A673 (cell line): ENCODE measurements at regions not wholly inside any gene's neighbourhood (a gene's known extent, or its start where the extent isn't known, plus 50 kb on each side); places are given as distances from the start of the nearest gene placed in this dataset.

Source experiments
- BruUV-seq: library from RNA; stranded (reverse); fragments of 400-500 nt; replicated peaks from 2 replicates; lab custom pipeline; 2021; lab: Mats Ljungman, UMichigan
- CTCF ChIA-PET: fragments of 300-600 bp; sonication (Branson Sonifier 250); formaldehyde crosslinking; loops from one replicate; lab custom pipeline; 2022; ENCODE audit warnings: antibody characterized with exemption; lab: Charles Lee
- POLR2A ChIA-PET: fragments of 300-600 bp; sonication (Branson Sonifier 250); formaldehyde crosslinking; loops from one replicate; lab custom pipeline; 2022; ENCODE audit warnings: antibody characterized with exemption; ENCODE audit not compliant: low non-redundant PET; lab: Charles Lee
- DNase-seq: peaks from one replicate; pipeline ENCODE4 v3.0.0-alpha.2; 2015; ENCODE audit warnings: low spot score
- H3K27ac ChIP-seq: fragments of 200-600 bp; sonication (generic); 2 replicates; pipeline ENCODE4 v1.5.1; 2016; ENCODE audit warnings: mixed run types, low read depth, mild to moderate bottlenecking, mixed read lengths, antibody characterized with exemption, low read length; ENCODE audit not compliant: poor library complexity, severe bottlenecking
- H3K27me3 ChIP-seq: fragments of 200-600 bp; sonication (generic); replicated peaks from 2 replicates; pipeline ENCODE4 v1.6.1; 2017; ENCODE audit warnings: mixed run types, low read depth, mild to moderate bottlenecking, mixed read lengths, antibody characterized with exemption, low read length; ENCODE audit not compliant: insufficient read depth, poor library complexity
- H3K36me3 ChIP-seq: fragments of 200-600 bp; sonication (generic); 2 replicates; pipeline ENCODE4 v1.6.1; 2016; ENCODE audit warnings: mixed run types, mild to moderate bottlenecking, mixed read lengths, antibody characterized with exemption, low read length; ENCODE audit not compliant: insufficient read depth, poor library complexity, severe bottlenecking
- H3K4me1 ChIP-seq: fragments of 200-600 bp; sonication (generic); 2 replicates; pipeline ENCODE4 v1.6.1; 2017; ENCODE audit warnings: mixed run types, mild to moderate bottlenecking, mixed read lengths, antibody characterized with exemption, low read length; ENCODE audit not compliant: insufficient read depth, poor library complexity, severe bottlenecking
- H3K4me3 ChIP-seq: fragments of 200-600 bp; sonication (generic); 2 replicates; pipeline ENCODE4 v1.5.1; 2016; ENCODE audit warnings: low read depth, mixed run types, mild to moderate bottlenecking, mixed read lengths, low read length; ENCODE audit not compliant: poor library complexity, severe bottlenecking
- H3K9me3 ChIP-seq: fragments of 200-600 bp; sonication (generic); 2 replicates; pipeline ENCODE4 v1.6.1; 2016; ENCODE audit warnings: mixed run types, low read depth, mild to moderate bottlenecking, mixed read lengths, antibody characterized with exemption, low read length; ENCODE audit not compliant: poor library complexity, severe bottlenecking
- CTCF ChIP-seq: fragments of 300-800, 200-600 bp; sonication (generic); conservative IDR thresholded peaks from 2 replicates; pipeline ENCODE4 v1.5.1; 2017; ENCODE audit warnings: low read depth, mild to moderate bottlenecking, antibody characterized with exemption, low read length, moderate library complexity, mixed read lengths
- EZH2 ChIP-seq: fragments of 200-600 bp; sonication (generic); IDR thresholded peaks from 2 replicates; pipeline ENCODE4 v1.6.1; 2017; ENCODE audit warnings: borderline replicate concordance, low read depth, mild to moderate bottlenecking, mixed read lengths, antibody characterized with exemption, low read length; ENCODE audit not compliant: poor library complexity, severe bottlenecking
- intact Hi-C: fragments of 100-400 bp; cut with micrococcal nuclease; formaldehyde crosslinking; loops from one replicate; pipeline ENCODE4 v1.10.0; 2022; ENCODE audit not compliant: unreplicated experiment

GRCh38 chr17:69969897-69970296 is 105.1 kb upstream of the KCNJ16 start:
- ChIA-PET POLR2A (interaction anchor here (0.5 kb wide), 1 partner anchor 263 kb away, joined by 3 read pairs; no protein-coding TSS in a partner anchor), CTCF (no interaction called here)
- H3K4me1 ChIP-seq = no peaks in the 10 kb centered on the region
- H3K36me3 ChIP-seq = no peaks in the 10 kb centered on the region
- H3K27me3 ChIP-seq = peaks cover 2% of the 10 kb centered on the region
- H3K9me3 ChIP-seq = no peaks in the 10 kb centered on the region
- intact Hi-C loops = no loop called here
- H3K27ac ChIP-seq = no peak overlapping the region
- TF ChIP-seq CTCF = no peak
- TF ChIP-seq EZH2 = no peak
- BruUV-seq = no TSS peak
- DNase-seq = no peak
- no peak overlapping the region for H3K4me3 ChIP-seq

- no peak overlapping the region for H3K4me3 ChIP-seq
- no peak for DNase-seq
- H3K27ac ChIP-seq = no peak overlapping the region
- H3K4me1 ChIP-seq = no peaks in the 10 kb centered on the region
- BruUV-seq = no TSS peak
- ChIA-PET POLR2A (no interaction called here), CTCF (no interaction called here)
- H3K27me3 ChIP-seq = peaks cover 2% of the 10 kb centered on the region
- intact Hi-C loops = no loop called here
- TF ChIP-seq EZH2 (no peak), CTCF (no peak)
- no peaks in the 10 kb centered on the region for H3K36me3 ChIP-seq
- H3K9me3 ChIP-seq = no peaks in the 10 kb centered on the region
Observed at GRCh38 chr17:69972251-69972650, 102.8 kb upstream of the KCNJ16 start.

GRCh38 chr17:69975808-69976207 is 99.2 kb upstream of the KCNJ16 start:
- TF ChIP-seq CTCF (no peak), EZH2 (no peak)
- Histone ChIP-seq H3K9me3 (no peaks in the 10 kb centered on the region), H3K4me1 (no peaks in the 10 kb centered on the region), H3K4me3 (no peak overlapping the region), H3K36me3 (no peaks in the 10 kb centered on the region), H3K27ac (no peak overlapping the region), H3K27me3 (peaks cover 4% of the 10 kb centered on the region)
- ChIA-PET CTCF (no interaction called here), POLR2A (no interaction called here)
- no TSS peak for BruUV-seq
- no peak for DNase-seq
- intact Hi-C loops = no loop called here
